ENCODE measurements at regions not wholly inside any gene's neighbourhood (a gene's known extent, or its start where the extent isn't known, plus 50 kb on each side); places are given as distances from the start of the nearest gene placed in this dataset.

DNA sequence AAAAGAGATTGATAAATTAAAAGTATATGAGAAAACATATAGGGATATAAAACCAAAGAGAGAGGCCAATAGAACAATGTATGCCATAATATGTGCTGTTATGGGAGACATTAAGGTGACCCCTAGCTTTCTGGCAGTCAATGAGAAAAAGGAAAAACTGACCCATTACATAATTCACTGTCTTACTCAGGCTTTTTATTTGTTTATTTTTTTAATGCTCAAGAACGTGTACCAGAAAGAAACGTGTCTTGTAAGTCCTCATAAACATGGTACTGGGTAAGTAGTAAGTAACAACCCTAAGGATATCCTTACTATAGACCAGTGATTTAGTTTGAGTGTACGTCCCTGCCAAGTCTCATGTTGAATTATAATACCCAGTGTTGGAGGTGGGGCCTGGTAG lies 160.8 kb upstream of the PHACTR1 start:
- Histone ChIP-seq H4K20me1 (ENCODE audit: insufficient read depth, low read length) (no peaks in the 10 kb centered on the region), H3K4me3 (ENCODE audit: low read depth, low read length, poor library complexity, severe bottlenecking) (no peak overlapping the region), H2AFZ (ENCODE audit: low read length) (no peak overlapping the region), H3K9ac (ENCODE audit: low read length) (no peak overlapping the region), H3K27ac (ENCODE audit: low read depth, low read length, poor library complexity, severe bottlenecking) (no peak overlapping the region), H3K27me3 (ENCODE audit: insufficient read depth, low read length) (no peaks in the 10 kb centered on the region), H3K4me1 (ENCODE audit: insufficient read depth, low read length, severe bottlenecking) (no peaks in the 10 kb centered on the region), H3K4me2 (ENCODE audit: low read length) (no peak overlapping the region), H3F3A (ENCODE audit: insufficient read depth, low read length) (no peaks in the 10 kb centered on the region), H3K36me3 (ENCODE audit: insufficient read depth, low read length) (no peaks in the 10 kb centered on the region), H3K9me3 (ENCODE audit: low read length) (peaks cover 4% of the 10 kb centered on the region; the same call in 1 of the 2 replicates), H3K9me2 (ENCODE audit: low read depth, low read length) (no peaks in the 10 kb centered on the region), H3K79me2 (ENCODE audit: insufficient read depth, low read length) (no peaks in the 10 kb centered on the region)
- TF ChIP-seq EZH2 (IDR thresholded peaks at IDR 0.05; ENCODE audit: borderline replicate concordance, low read length), result no peak

- no peaks in the 10 kb centered on the region for H4K20me1 ChIP-seq (ENCODE audit: insufficient read depth, low read length)
- H3K79me2 ChIP-seq (ENCODE audit: insufficient read depth, low read length), result no peaks in the 10 kb centered on the region
- no peak overlapping the region for H3K27ac ChIP-seq (ENCODE audit: low read depth, low read length, poor library complexity, severe bottlenecking)
- no peak overlapping the region for H2AFZ ChIP-seq (ENCODE audit: low read length)
- H3K9ac ChIP-seq (ENCODE audit: low read length), result no peak overlapping the region
- H3F3A ChIP-seq (ENCODE audit: insufficient read depth, low read length), result no peaks in the 10 kb centered on the region
- no peaks in the 10 kb centered on the region for H3K9me2 ChIP-seq (ENCODE audit: low read depth, low read length)
- no peaks in the 10 kb centered on the region; the same call in 1 of the 2 replicates for H3K36me3 ChIP-seq (ENCODE audit: insufficient read depth, low read length)
- H3K4me1 ChIP-seq (ENCODE audit: insufficient read depth, low read length, severe bottlenecking), result no peaks in the 10 kb centered on the region
- H3K27me3 ChIP-seq (ENCODE audit: insufficient read depth, low read length), result no peaks in the 10 kb centered on the region
- H3K4me2 ChIP-seq (ENCODE audit: low read length), result no peak overlapping the region
- peaks cover 4% of the 10 kb centered on the region; the same call in 1 of the 2 replicates for H3K9me3 ChIP-seq (ENCODE audit: low read length)
- TF ChIP-seq, protein P1, sequence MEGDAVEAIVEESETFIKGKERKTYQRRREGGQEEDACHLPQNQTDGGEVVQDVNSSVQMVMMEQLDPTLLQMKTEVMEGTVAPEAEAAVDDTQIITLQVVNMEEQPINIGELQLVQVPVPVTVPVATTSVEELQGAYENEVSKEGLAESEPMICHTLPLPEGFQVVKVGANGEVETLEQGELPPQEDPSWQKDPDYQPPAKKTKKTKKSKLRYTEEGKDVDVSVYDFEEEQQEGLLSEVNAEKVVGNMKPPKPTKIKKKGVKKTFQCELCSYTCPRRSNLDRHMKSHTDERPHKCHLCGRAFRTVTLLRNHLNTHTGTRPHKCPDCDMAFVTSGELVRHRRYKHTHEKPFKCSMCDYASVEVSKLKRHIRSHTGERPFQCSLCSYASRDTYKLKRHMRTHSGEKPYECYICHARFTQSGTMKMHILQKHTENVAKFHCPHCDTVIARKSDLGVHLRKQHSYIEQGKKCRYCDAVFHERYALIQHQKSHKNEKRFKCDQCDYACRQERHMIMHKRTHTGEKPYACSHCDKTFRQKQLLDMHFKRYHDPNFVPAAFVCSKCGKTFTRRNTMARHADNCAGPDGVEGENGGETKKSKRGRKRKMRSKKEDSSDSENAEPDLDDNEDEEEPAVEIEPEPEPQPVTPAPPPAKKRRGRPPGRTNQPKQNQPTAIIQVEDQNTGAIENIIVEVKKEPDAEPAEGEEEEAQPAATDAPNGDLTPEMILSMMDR (IDR thresholded peaks at IDR 0.05; ENCODE audit: low read length), result no peak
- no peak for TF ChIP-seq EZH2 (IDR thresholded peaks at IDR 0.05; ENCODE audit: borderline replicate concordance, low read length)
- no peak overlapping the region for H3K4me3 ChIP-seq (ENCODE audit: low read depth, low read length, poor library complexity, severe bottlenecking)
These were observed 158.8 kb upstream of the PHACTR1 start for GRCh38 chr6:12557765-12558164.

- Histone ChIP-seq H3K9ac (ENCODE audit: low read length) (no peak overlapping the region), H3K27ac (ENCODE audit: low read depth, low read length, poor library complexity, severe bottlenecking) (no peak overlapping the region), H3K4me1 (ENCODE audit: insufficient read depth, low read length, severe bottlenecking) (no peaks in the 10 kb centered on the region), H2AFZ (ENCODE audit: low read length) (no peak overlapping the region), H3K4me3 (ENCODE audit: low read depth, low read length, poor library complexity, severe bottlenecking) (no peak overlapping the region), H3K79me2 (ENCODE audit: insufficient read depth, low read length) (no peaks in the 10 kb centered on the region), H3K9me2 (ENCODE audit: low read depth, low read length) (no peaks in the 10 kb centered on the region), H4K20me1 (ENCODE audit: insufficient read depth, low read length) (no peaks in the 10 kb centered on the region), H3K27me3 (ENCODE audit: insufficient read depth, low read length) (no peaks in the 10 kb centered on the region), H3K36me3 (ENCODE audit: insufficient read depth, low read length) (no peaks in the 10 kb centered on the region; the same call in 1 of the 2 replicates), H3F3A (ENCODE audit: insufficient read depth, low read length) (no peaks in the 10 kb centered on the region), H3K9me3 (ENCODE audit: low read length) (peaks cover 4% of the 10 kb centered on the region; the same call in 1 of the 2 replicates), H3K4me2 (ENCODE audit: low read length) (no peak overlapping the region)
- TF ChIP-seq, protein P1 (IDR thresholded peaks at IDR 0.05; ENCODE audit: low read length), result no peak
- TF ChIP-seq EZH2 (IDR thresholded peaks at IDR 0.05; ENCODE audit: borderline replicate concordance, low read length), result no peak
These were observed 156.3 kb upstream of the PHACTR1 start for GRCh38 chr6:12560315-12560714.

DNA sequence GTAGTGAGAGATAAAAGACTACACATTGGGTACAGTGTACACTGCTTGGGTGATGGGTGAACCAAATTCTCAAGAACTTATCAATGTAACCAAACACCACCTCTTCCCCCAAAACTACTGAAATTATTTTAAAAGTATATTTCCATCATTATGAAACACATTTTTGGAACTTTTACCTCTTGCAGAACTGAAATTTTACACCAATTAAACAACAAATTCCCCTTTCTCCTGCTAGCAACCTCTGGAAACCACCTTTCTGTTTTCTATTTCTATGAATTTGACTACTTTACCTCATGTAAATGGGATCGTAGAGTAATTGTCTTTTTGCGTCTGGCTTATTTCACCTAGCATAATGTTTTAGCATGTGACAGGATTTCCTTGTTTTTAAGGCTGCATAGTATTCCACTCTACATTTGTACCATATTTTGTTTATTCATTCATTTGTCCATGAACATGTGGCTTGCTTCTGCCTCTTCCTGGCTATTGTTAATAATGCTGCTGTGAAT lies 149.9 kb upstream of the PHACTR1 start:
- TF ChIP-seq EZH2 (IDR thresholded peaks at IDR 0.05; ENCODE audit: borderline replicate concordance, low read length), result no peak
- TF ChIP-seq, protein P1 (IDR thresholded peaks at IDR 0.05; ENCODE audit: low read length), result no peak
- no peak overlapping the region for H3K27ac ChIP-seq (ENCODE audit: low read depth, low read length, poor library complexity, severe bottlenecking)
- H3K9ac ChIP-seq (ENCODE audit: low read length), result no peak overlapping the region
- no peak overlapping the region for H3K4me3 ChIP-seq (ENCODE audit: low read depth, low read length, poor library complexity, severe bottlenecking)
- H4K20me1 ChIP-seq (ENCODE audit: insufficient read depth, low read length), result no peaks in the 10 kb centered on the region
- no peaks in the 10 kb centered on the region for H3K9me2 ChIP-seq (ENCODE audit: low read depth, low read length)
- no peaks in the 10 kb centered on the region; the same call in 1 of the 2 replicates for H3K36me3 ChIP-seq (ENCODE audit: insufficient read depth, low read length)
- H3K9me3 ChIP-seq (ENCODE audit: low read length), result no peaks in the 10 kb centered on the region
- H3K4me1 ChIP-seq (ENCODE audit: insufficient read depth, low read length, severe bottlenecking), result no peaks in the 10 kb centered on the region
- H2AFZ ChIP-seq (ENCODE audit: low read length), result no peak overlapping the region
- H3K4me2 ChIP-seq (ENCODE audit: low read length), result no peak overlapping the region
- H3K79me2 ChIP-seq (ENCODE audit: insufficient read depth, low read length), result no peaks in the 10 kb centered on the region
- H3F3A ChIP-seq (ENCODE audit: insufficient read depth, low read length), result no peaks in the 10 kb centered on the region
- no peaks in the 10 kb centered on the region for H3K27me3 ChIP-seq (ENCODE audit: insufficient read depth, low read length)
